ENCODE measurements at regions not wholly inside any gene's neighbourhood (a gene's known extent, or its start where the extent isn't known, plus 50 kb on each side); places are given as distances from the start of the nearest gene placed in this dataset.
A peak's percentile ranks its signal among the peaks of the same experiment; 100 is the strongest.
"Not testable (repeated sequence)": the region's sequence is repeated elsewhere in the genome, so short reads cannot be mapped to it uniquely, and the experiment has no call there.

GRCh38 chr4:187744911-187745310 lies 250.7 kb upstream of the ZFP42 start:
- Mint-ChIP-seq H3K27ac (no peak overlapping the region), H3K36me3 (ENCODE audit: low read depth) (no peaks in the 10 kb centered on the region), H3K4me1 (ENCODE audit: low read depth) (no peaks in the 10 kb centered on the region), H3K27me3 (ENCODE audit: low read depth) (no peaks in the 10 kb centered on the region), H3K9me3 (peaks cover 45% of the 10 kb centered on the region), H3K4me3 (no peak overlapping the region)
- DNase-seq (ENCODE audit: low spot score): no peak

- H3K4me1 Mint-ChIP-seq (ENCODE audit: low read depth); DNase-seq (ENCODE audit: low spot score); H3K36me3 Mint-ChIP-seq (ENCODE audit: low read depth); H3K27ac Mint-ChIP-seq; H3K27me3 Mint-ChIP-seq (ENCODE audit: low read depth); H3K4me3 Mint-ChIP-seq: not testable (repeated sequence)
- peaks cover 35% of the 10 kb centered on the region for H3K9me3 Mint-ChIP-seq
Measured at GRCh38 chr4:187750652-187751051, 244.9 kb upstream of the ZFP42 start.

- Mint-ChIP-seq H3K4me3 (no peak overlapping the region), H3K9me3 (peaks cover 36% of the 10 kb centered on the region), H3K4me1 (ENCODE audit: low read depth) (no peaks in the 10 kb centered on the region), H3K36me3 (ENCODE audit: low read depth) (no peaks in the 10 kb centered on the region), H3K27me3 (ENCODE audit: low read depth) (no peaks in the 10 kb centered on the region), H3K27ac (no peak overlapping the region)
- no peak for DNase-seq (ENCODE audit: low spot score)
Measured at GRCh38 chr4:187767158-187767557, 228.4 kb upstream of the ZFP42 start.

DNA sequence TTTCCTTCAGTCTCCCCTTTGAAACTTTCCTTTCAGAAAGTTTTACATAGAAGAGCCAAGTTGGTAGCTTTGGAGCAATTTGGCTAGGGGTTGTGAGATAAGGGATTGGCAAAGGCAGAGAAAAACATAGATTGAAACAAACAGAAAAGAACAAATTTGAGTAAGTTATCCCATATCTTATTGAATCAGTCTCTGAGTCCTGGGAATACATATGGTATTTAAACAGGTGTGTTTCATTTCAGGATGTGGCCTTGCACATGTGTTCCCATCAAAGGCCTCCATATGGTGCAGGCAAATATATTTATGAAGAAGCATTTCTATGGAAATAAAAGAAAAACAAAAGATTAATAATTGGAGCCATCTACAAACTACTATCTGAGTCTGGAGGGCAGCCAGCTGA lies 227.9 kb upstream of the ZFP42 start:
- DNase-seq (ENCODE audit: low spot score): no peak
- Mint-ChIP-seq H3K27me3 (ENCODE audit: low read depth) (no peaks in the 10 kb centered on the region), H3K4me3 (no peak overlapping the region), H3K4me1 (ENCODE audit: low read depth) (no peaks in the 10 kb centered on the region), H3K27ac (no peak overlapping the region), H3K9me3 (peaks cover 35% of the 10 kb centered on the region), H3K36me3 (ENCODE audit: low read depth) (no peaks in the 10 kb centered on the region)

- H3K9me3 Mint-ChIP-seq: peaks cover 35% of the 10 kb centered on the region
- H3K4me3 Mint-ChIP-seq: no peak overlapping the region
- no peak for DNase-seq (ENCODE audit: low spot score)
- H3K36me3 Mint-ChIP-seq (ENCODE audit: low read depth): no peaks in the 10 kb centered on the region
- H3K27ac Mint-ChIP-seq: no peak overlapping the region
- H3K4me1 Mint-ChIP-seq (ENCODE audit: low read depth): no peaks in the 10 kb centered on the region
- H3K27me3 Mint-ChIP-seq (ENCODE audit: low read depth): no peaks in the 10 kb centered on the region
Measured at GRCh38 chr4:187770345-187770744, 225.2 kb upstream of the ZFP42 start.

GRCh38 chr4:187777954-187778353 lies 217.6 kb upstream of the ZFP42 start:
- H3K4me3 Mint-ChIP-seq: no peak overlapping the region

DNA sequence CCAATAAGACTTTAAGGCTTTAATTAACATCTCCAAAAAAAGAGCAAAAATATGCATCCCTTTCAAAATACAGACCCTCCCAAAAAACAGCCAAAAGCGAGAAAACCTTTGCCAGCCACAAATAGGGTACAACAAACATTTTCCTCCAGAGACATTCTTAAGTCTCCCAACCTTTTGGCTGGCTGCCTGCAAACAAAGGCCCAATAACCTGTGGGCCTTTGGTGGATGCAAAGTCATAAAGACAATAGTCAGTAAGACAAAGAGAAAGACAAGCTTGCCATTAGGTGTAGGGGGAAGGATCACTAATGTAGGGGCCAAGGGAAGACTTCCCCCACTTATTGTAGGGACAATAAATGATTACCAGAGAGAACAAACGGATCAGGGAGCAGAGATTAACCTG lies 215.5 kb upstream of the ZFP42 start:
- H3K27ac Mint-ChIP-seq: no peak overlapping the region
- H3K27me3 Mint-ChIP-seq (ENCODE audit: low read depth): no peaks in the 10 kb centered on the region
- DNase-seq (ENCODE audit: low spot score): no peak
- peaks cover 10% of the 10 kb centered on the region for H3K9me3 Mint-ChIP-seq
- no peaks in the 10 kb centered on the region for H3K36me3 Mint-ChIP-seq (ENCODE audit: low read depth)
- no peak overlapping the region for H3K4me3 Mint-ChIP-seq
- H3K4me1 Mint-ChIP-seq (ENCODE audit: low read depth): no peaks in the 10 kb centered on the region

More at GRCh38 chr4:187777954-187778353, 217.6 kb upstream of the ZFP42 start:
- no peaks in the 10 kb centered on the region for H3K27me3 Mint-ChIP-seq (ENCODE audit: low read depth)
- no peaks in the 10 kb centered on the region for H3K36me3 Mint-ChIP-seq (ENCODE audit: low read depth)
- DNase-seq (ENCODE audit: low spot score): no peak
- no peaks in the 10 kb centered on the region for H3K4me1 Mint-ChIP-seq (ENCODE audit: low read depth)
- no peak overlapping the region for H3K27ac Mint-ChIP-seq
- peaks cover 14% of the 10 kb centered on the region for H3K9me3 Mint-ChIP-seq

DNA sequence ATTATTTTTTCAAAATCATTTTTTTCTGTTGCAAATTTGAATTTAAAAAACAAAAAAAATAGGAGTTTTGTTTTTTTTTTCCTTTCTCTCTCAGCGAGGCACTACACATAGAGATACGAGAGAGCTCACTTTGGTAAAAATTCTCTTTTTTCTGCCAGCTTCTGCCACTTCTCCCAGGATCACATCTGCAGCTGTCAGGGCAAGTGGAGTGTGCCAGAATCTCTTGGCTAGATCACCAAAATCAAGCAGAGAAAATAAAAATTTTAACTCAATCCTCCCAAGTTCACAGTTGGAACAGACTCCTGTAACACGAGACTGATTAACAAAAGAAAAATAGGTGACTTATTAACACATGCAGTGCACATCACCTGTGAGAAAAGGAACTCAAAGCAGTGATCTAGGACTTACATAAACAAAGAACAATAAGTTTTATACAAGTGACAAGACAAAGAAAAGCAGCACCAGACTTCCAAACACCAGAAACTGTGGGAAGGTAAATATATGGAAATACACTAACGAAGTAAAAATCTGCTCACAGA lies 213.2 kb upstream of the ZFP42 start:
- Mint-ChIP-seq H3K36me3 (ENCODE audit: low read depth) (no peaks in the 10 kb centered on the region), H3K4me3 (no peak overlapping the region), H3K4me1 (ENCODE audit: low read depth) (no peaks in the 10 kb centered on the region), H3K27me3 (ENCODE audit: low read depth) (no peaks in the 10 kb centered on the region), H3K9me3 (peaks cover 12% of the 10 kb centered on the region), H3K27ac (no peak overlapping the region)
- DNase-seq (ENCODE audit: low spot score): no peak

DNA sequence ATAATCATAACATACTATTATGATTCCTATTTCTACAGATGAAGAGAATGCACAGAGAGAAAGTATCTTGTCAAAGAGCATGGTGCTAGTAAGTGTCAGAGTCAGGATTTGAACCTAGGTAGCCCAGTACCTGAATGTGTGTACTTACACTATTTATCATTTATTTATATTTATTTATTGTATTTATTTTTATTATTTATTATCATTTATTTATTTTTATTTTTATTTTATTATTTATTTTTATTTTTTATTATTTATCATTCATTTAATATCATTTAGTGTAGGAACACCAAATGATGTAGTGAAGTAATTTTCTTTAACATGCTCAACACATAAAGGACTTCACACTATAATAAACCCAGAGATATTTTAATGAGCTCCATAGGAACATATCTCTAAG lies 209.4 kb upstream of the ZFP42 start:
- H3K27ac Mint-ChIP-seq: no peak overlapping the region
- H3K27me3 Mint-ChIP-seq (ENCODE audit: low read depth): no peaks in the 10 kb centered on the region
- no peak overlapping the region for H3K4me3 Mint-ChIP-seq
- no peaks in the 10 kb centered on the region for H3K36me3 Mint-ChIP-seq (ENCODE audit: low read depth)
- no peak for DNase-seq (ENCODE audit: low spot score)
- no peaks in the 10 kb centered on the region for H3K4me1 Mint-ChIP-seq (ENCODE audit: low read depth)
- H3K9me3 Mint-ChIP-seq: peaks cover 15% of the 10 kb centered on the region

DNA sequence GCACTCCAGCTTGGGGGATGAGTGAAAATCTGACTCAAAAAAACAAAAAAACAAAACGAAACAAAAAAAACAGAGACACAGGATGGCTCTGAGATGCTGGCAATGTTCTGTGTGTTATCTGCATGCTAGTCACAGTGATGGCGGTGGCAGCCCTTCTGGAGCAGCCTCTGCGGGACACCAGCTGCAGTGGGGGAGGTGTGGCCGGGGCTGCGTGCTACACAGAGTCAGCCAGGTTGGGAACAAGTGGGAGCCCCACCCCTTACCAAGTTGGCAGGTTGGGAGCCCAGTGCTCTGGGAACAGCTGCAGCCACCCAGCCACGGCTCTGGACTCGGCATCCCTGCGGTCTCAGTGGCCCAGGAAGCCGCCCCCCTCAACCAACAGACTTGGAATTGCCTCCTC lies 206.5 kb upstream of the ZFP42 start:
- no peak for DNase-seq (ENCODE audit: low spot score)
- Mint-ChIP-seq H3K4me1 (ENCODE audit: low read depth) (no peaks in the 10 kb centered on the region), H3K9me3 (peaks cover 8% of the 10 kb centered on the region), H3K4me3 (no peak overlapping the region), H3K27ac (no peak overlapping the region), H3K27me3 (ENCODE audit: low read depth) (no peaks in the 10 kb centered on the region), H3K36me3 (ENCODE audit: low read depth) (no peaks in the 10 kb centered on the region)

GRCh38 chr4:187795737-187796136 lies 199.8 kb upstream of the ZFP42 start:
- Mint-ChIP-seq H3K36me3 (ENCODE audit: low read depth) (no peaks in the 10 kb centered on the region), H3K9me3 (peaks cover 9% of the 10 kb centered on the region), H3K27ac (no peak overlapping the region), H3K4me3 (no peak overlapping the region), H3K4me1 (ENCODE audit: low read depth) (no peaks in the 10 kb centered on the region), H3K27me3 (ENCODE audit: low read depth) (no peaks in the 10 kb centered on the region)
- DNase-seq (ENCODE audit: low spot score): no peak

- no peak for DNase-seq (ENCODE audit: low spot score)
- Mint-ChIP-seq H3K4me1 (ENCODE audit: low read depth) (no peaks in the 10 kb centered on the region), H3K36me3 (ENCODE audit: low read depth) (no peaks in the 10 kb centered on the region), H3K9me3 (peaks cover 22% of the 10 kb centered on the region), H3K27ac (no peak overlapping the region), H3K27me3 (ENCODE audit: low read depth) (no peaks in the 10 kb centered on the region), H3K4me3 (no peak overlapping the region)
Measured at GRCh38 chr4:187798385-187798784, 197.2 kb upstream of the ZFP42 start.

- no peak overlapping the region for H3K4me3 Mint-ChIP-seq
- H3K27me3 Mint-ChIP-seq (ENCODE audit: low read depth): no peaks in the 10 kb centered on the region
- H3K9me3 Mint-ChIP-seq: peaks cover 22% of the 10 kb centered on the region
- H3K27ac Mint-ChIP-seq: no peak overlapping the region
- no peaks in the 10 kb centered on the region for H3K4me1 Mint-ChIP-seq (ENCODE audit: low read depth)
- no peaks in the 10 kb centered on the region for H3K36me3 Mint-ChIP-seq (ENCODE audit: low read depth)
- DNase-seq (ENCODE audit: low spot score): no peak
Measured at GRCh38 chr4:187799735-187800134, 195.8 kb upstream of the ZFP42 start.

DNA sequence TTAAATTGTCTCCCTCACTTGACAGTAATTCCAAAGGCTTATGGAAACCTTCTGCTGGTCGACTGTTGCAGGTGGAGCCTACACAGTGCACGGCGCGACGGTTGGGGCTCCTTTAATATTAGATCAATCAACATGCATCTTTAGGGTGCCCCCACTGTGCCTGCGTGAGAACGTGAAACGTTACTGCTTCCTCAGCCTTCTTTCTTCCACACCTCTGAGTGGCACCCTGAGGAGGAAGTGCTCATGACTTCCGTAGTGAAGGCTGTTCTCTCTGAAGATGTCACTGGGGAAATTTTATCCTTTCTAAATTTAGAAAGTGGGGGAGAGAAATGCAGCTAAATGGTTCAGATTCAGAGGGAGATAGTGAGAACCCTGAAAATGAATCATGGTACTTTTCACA lies 184.0 kb upstream of the ZFP42 start:
- DNase-seq (ENCODE audit: low spot score): no peak
- H3K4me3 Mint-ChIP-seq: no peak overlapping the region
- no peaks in the 10 kb centered on the region for H3K36me3 Mint-ChIP-seq (ENCODE audit: low read depth)
- H3K9me3 Mint-ChIP-seq: peaks cover 30% of the 10 kb centered on the region
- no peak overlapping the region for H3K27ac Mint-ChIP-seq
- no peaks in the 10 kb centered on the region for H3K4me1 Mint-ChIP-seq (ENCODE audit: low read depth)
- no peaks in the 10 kb centered on the region for H3K27me3 Mint-ChIP-seq (ENCODE audit: low read depth)

DNA sequence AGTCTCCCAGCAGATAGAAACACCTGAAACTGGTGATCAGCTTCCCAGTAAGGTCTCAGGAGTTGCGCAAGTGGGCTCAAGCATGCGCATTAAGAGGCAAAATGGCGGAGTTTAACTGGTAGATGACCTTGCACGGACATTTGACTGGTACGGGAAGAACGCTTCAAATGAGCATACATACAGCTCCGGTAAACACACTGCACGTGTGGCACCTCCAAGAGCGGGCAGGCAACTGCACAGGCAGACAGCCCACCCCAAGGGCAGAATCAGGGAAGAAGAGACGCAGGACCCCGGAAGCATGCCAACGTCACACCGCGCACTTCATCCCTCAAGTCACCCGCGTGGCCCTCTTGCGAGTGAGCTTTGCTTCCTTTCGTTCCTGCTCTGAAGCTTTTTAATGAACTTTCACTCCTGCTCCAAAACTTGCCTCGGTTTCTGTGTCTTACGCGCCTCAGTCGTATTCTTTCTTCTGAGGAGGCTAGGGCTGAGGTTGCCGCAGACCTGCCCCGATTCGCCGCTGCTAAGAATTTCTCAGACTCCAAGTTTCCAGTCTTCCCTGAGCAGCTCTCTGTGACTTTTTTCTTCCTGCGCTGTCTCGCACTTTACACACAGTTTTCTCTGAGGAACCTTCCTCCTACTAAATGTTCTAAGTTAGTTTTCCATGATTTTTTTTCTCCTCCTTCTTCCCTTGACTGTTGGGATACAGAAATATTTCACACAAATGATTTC lies 180.7 kb upstream of the ZFP42 start:
- Mint-ChIP-seq H3K27ac (peak overlapping the region; percentile 60), H3K27me3 (ENCODE audit: low read depth) (no peaks in the 10 kb centered on the region), H3K4me3 (peak overlapping the region; percentile 43), H3K4me1 (ENCODE audit: low read depth) (no peaks in the 10 kb centered on the region), H3K36me3 (ENCODE audit: low read depth) (no peaks in the 10 kb centered on the region), H3K9me3 (peaks cover 31% of the 10 kb centered on the region)
- no peak for DNase-seq (ENCODE audit: low spot score)

All from T-helper 2 cell treated with Interferon-gamma antibody and Interleukin-4, amounts not matched to agents 5 μg/mL and 100 μg/mL, for 36 hours (primary cell).